HG03045 (cell line): ENCODE measurements at regions not wholly inside any gene's neighbourhood (a gene's known extent, or its start where the extent isn't known, plus 50 kb on each side); places are given as distances from the start of the nearest gene placed in this dataset.

Experiments
- ATAC-seq: cut with Tn5 transposase; IDR thresholded peaks from one replicate; pipeline ENCODE4 v1.9.1; 2021; ENCODE audit warnings: mild to moderate bottlenecking, moderate library complexity; ENCODE audit not compliant: unreplicated experiment

GRCh38 chr17:77306790-77307478 is 166.2 kb downstream of the SEC14L1 start:
- ATAC-seq: no peak

GRCh38 chr17:77307479-77308198 is 166.9 kb downstream of the SEC14L1 start:
- no peak for ATAC-seq

- no peak for ATAC-seq
Measured at GRCh38 chr17:77308861-77309726, 168.3 kb downstream of the SEC14L1 start.

- no peak for ATAC-seq
Measured at GRCh38 chr17:77310336-77310735, 169.6 kb downstream of the SEC14L1 start.

- no peak for ATAC-seq
Measured at GRCh38 chr17:77311371-77311981, 170.7 kb downstream of the SEC14L1 start.

GRCh38 chr17:77312061-77312701 is 171.4 kb downstream of the SEC14L1 start:
- no peak for ATAC-seq

- no peak for ATAC-seq
Measured at GRCh38 chr17:77312786-77313599, 172.2 kb downstream of the SEC14L1 start.

- ATAC-seq: no peak
Measured at GRCh38 chr17:77313831-77314230, 173.1 kb downstream of the SEC14L1 start.

GRCh38 chr17:77314601-77315000 is 173.8 kb downstream of the SEC14L1 start:
- ATAC-seq: no peak

GRCh38 chr17:77315010-77315409 is 174.2 kb downstream of the SEC14L1 start:
- ATAC-seq: no peak

GRCh38 chr17:77315551-77316190 is 174.9 kb downstream of the SEC14L1 start:
- ATAC-seq: no peak

GRCh38 chr17:77316191-77316641 is 175.4 kb downstream of the SEC14L1 start:
- no peak for ATAC-seq

- no peak for ATAC-seq
Measured at GRCh38 chr17:77316651-77317050, 175.9 kb downstream of the SEC14L1 start.

GRCh38 chr17:77317091-77317750 is 176.5 kb downstream of the SEC14L1 start:
- ATAC-seq: no peak

- ATAC-seq: no peak
Measured at GRCh38 chr17:77318021-77318420, 177.3 kb downstream of the SEC14L1 start.

GRCh38 chr17:77318491-77319210 is 177.9 kb downstream of the SEC14L1 start:
- no peak for ATAC-seq

- no peak for ATAC-seq
Measured at GRCh38 chr17:77319211-77320043, 178.7 kb downstream of the SEC14L1 start.
